GM12864 (cell line): ENCODE measurements at regions not wholly inside any gene's neighbourhood (a gene's known extent, or its start where the extent isn't known, plus 50 kb on each side); places are given as distances from the start of the nearest gene placed in this dataset.
"Not testable (repeated sequence)": the region's sequence is repeated elsewhere in the genome, so short reads cannot be mapped to it uniquely, and the experiment has no call there.

ENCODE experiments used
- DNase-seq: peaks from one replicate; pipeline ENCODE4 v3.0.0-alpha.2; 2011; ENCODE audit warnings: low read depth
- H3K4me3 ChIP-seq: 2 replicates; pipeline ENCODE4 v1.5.1; 2011; ENCODE audit warnings: mild to moderate bottlenecking, low read depth, low read length, control low read depth
- CTCF ChIP-seq: IDR thresholded peaks from 2 replicates; pipeline ENCODE4 v1.5.1; 2011; ENCODE audit warnings: low read depth, mild to moderate bottlenecking, moderate library complexity, low read length, control low read depth, inconsistent platforms; ENCODE audit errors: missing control alignments

- no peak overlapping the region for H3K4me3 ChIP-seq
- TF ChIP-seq CTCF: peak; percentile 67
- no peak for DNase-seq
Observed at GRCh38 chr1:96596226-96596922, 125.2 kb upstream of the PTBP2 start.

- TF ChIP-seq CTCF: no peak
- DNase-seq: no peak
- no peak overlapping the region for H3K4me3 ChIP-seq
Observed at GRCh38 chr1:96597218-96597617, 124.4 kb upstream of the PTBP2 start.

- DNase-seq: no peak
- TF ChIP-seq CTCF: no peak
- no peak overlapping the region for H3K4me3 ChIP-seq
Observed at GRCh38 chr1:96598416-96599168, 123.0 kb upstream of the PTBP2 start.

GRCh38 chr1:96604620-96605019 is 117.0 kb upstream of the PTBP2 start:
- not testable (repeated sequence) for H3K4me3 ChIP-seq, DNase-seq

GRCh38 chr1:96617375-96617774 is 104.2 kb upstream of the PTBP2 start:
- not testable (repeated sequence) for H3K4me3 ChIP-seq, DNase-seq

- no peak for DNase-seq
- H3K4me3 ChIP-seq: no peak overlapping the region
- no peak for TF ChIP-seq CTCF
Observed at GRCh38 chr1:96632045-96632664, 89.4 kb upstream of the PTBP2 start.

GRCh38 chr1:96633695-96634094 is 87.9 kb upstream of the PTBP2 start:
- H3K4me3 ChIP-seq: no peak overlapping the region
- DNase-seq: no peak
- no peak for TF ChIP-seq CTCF

GRCh38 chr1:96634883-96635282 is 86.7 kb upstream of the PTBP2 start:
- DNase-seq: no peak
- no peak overlapping the region for H3K4me3 ChIP-seq
- no peak for TF ChIP-seq CTCF
